ENCODE measurements at regions not wholly inside any gene's neighbourhood (a gene's known extent, or its start where the extent isn't known, plus 50 kb on each side); places are given as distances from the start of the nearest gene placed in this dataset.

DNA sequence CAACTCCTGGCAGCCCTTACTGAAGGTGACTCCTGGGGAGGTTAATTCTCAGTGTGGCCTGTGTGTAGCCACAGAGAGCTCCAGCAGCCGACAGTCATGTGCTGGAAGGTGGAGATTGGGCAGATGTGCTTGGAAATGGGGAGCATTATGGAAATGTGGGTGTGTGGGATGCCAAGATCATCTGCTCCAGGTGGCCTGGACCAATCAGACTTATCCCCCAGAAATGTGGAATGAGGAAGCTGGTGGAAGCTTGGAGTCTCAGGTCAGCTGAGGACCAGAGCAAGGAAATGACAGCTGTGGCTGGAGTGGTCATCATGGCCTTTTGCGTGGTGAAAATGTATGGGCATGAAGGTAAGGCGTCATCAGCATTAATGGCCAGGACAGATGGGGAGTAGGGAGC lies 234.0 kb downstream of the MIAT start:
- no peaks in the 10 kb centered on the region for H3K9me3 Mint-ChIP-seq
- no peaks in the 10 kb centered on the region for H3K36me3 Mint-ChIP-seq (ENCODE audit: low read depth)
- no peaks in the 10 kb centered on the region for H3K4me1 Mint-ChIP-seq (ENCODE audit: low read depth)
- H3K27ac Mint-ChIP-seq, result no peak overlapping the region
- intact Hi-C loops (cut with micrococcal nuclease), result no loop called here
- H3K4me3 Mint-ChIP-seq, result no peak overlapping the region
- H3K27me3 Mint-ChIP-seq, result peaks cover 20% of the 10 kb centered on the region

GRCh38 chr22:26892166-26893041 lies 235.0 kb downstream of the MIAT start:
- intact Hi-C loops (cut with micrococcal nuclease), result no loop called here
- H3K4me3 Mint-ChIP-seq, result no peak overlapping the region
- no peaks in the 10 kb centered on the region for H3K4me1 Mint-ChIP-seq (ENCODE audit: low read depth)
- H3K27ac Mint-ChIP-seq, result no peak overlapping the region
- no peaks in the 10 kb centered on the region for H3K9me3 Mint-ChIP-seq
- peaks cover 20% of the 10 kb centered on the region for H3K27me3 Mint-ChIP-seq
- no peaks in the 10 kb centered on the region for H3K36me3 Mint-ChIP-seq (ENCODE audit: low read depth)

- H3K27ac Mint-ChIP-seq, result no peak overlapping the region
Measured at GRCh38 chr22:26893173-26894110, 236.1 kb downstream of the MIAT start.

DNA sequence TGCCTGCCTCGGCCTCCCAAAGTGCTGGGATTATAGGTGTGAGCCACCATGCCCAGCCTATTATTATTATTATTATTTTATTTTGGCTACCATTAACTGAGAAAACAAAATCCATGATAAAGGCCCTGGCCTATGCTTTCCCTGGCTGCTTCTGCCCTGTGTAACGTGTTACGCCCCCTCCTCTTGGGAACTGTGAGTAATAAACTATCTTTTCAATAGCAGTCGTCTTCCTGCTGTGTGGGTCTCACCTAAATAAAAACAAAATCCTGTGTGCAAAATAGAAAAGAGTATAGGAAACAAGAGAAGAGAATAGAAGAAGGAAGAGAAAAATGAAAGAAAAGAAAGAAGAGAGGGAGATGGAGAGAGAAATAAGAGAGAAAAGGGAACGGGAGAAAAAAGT lies 237.0 kb downstream of the MIAT start:
- H3K9me3 Mint-ChIP-seq, result no peaks in the 10 kb centered on the region
- no peak overlapping the region for H3K27ac Mint-ChIP-seq
- H3K36me3 Mint-ChIP-seq (ENCODE audit: low read depth), result no peaks in the 10 kb centered on the region
- no peak overlapping the region for H3K4me3 Mint-ChIP-seq
- H3K4me1 Mint-ChIP-seq (ENCODE audit: low read depth), result no peaks in the 10 kb centered on the region
- intact Hi-C loops (cut with micrococcal nuclease), result no loop called here
- H3K27me3 Mint-ChIP-seq, result peaks cover 26% of the 10 kb centered on the region

More at GRCh38 chr22:26893173-26894110, 236.1 kb downstream of the MIAT start:
- H3K27me3 Mint-ChIP-seq, result peaks cover 24% of the 10 kb centered on the region
- H3K4me3 Mint-ChIP-seq, result no peak overlapping the region
- H3K4me1 Mint-ChIP-seq (ENCODE audit: low read depth), result no peaks in the 10 kb centered on the region
- H3K36me3 Mint-ChIP-seq (ENCODE audit: low read depth), result no peaks in the 10 kb centered on the region
- intact Hi-C loops (cut with micrococcal nuclease), result no loop called here
- no peaks in the 10 kb centered on the region for H3K9me3 Mint-ChIP-seq

DNA sequence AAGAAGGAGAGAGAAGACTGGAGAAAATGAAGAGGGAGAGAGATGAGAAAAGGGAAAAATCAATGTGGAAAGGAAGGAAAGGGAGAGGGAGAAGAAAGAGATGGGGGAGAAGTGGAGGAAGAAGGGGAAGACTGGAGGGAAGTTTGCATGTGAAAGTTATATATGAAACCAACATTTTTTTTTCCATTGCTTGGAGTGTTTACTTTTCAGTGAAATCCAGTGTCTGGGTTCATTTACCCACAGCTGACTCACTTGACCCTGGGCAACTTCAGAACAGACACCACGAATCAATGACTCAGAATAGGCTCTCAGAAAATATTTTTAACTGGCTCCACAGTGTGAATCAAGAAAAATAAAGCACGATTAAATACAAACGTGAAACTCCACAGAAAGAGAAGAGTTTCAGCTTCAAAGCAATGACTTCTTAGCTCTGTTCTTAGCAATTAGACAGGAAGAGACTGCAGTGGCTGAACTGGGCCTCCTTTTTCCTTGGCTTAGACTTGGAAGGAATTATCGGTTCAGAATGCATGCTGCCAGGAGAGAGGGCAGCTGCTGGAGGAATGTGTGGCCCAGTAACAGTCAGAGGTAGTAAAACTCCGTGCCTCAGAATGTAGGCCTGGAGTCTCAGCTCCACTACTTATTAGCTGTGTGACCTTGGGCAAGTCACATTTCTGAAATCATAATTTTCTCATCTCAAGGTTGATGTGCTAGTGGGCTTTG lies 237.5 kb downstream of the MIAT start:
- no peak overlapping the region for H3K27ac Mint-ChIP-seq
- H3K9me3 Mint-ChIP-seq, result no peaks in the 10 kb centered on the region
- peaks cover 24% of the 10 kb centered on the region for H3K27me3 Mint-ChIP-seq
- H3K36me3 Mint-ChIP-seq (ENCODE audit: low read depth), result no peaks in the 10 kb centered on the region
- no peak overlapping the region for H3K4me3 Mint-ChIP-seq
- intact Hi-C loops (cut with micrococcal nuclease), result no loop called here
- H3K4me1 Mint-ChIP-seq (ENCODE audit: low read depth), result no peaks in the 10 kb centered on the region

DNA sequence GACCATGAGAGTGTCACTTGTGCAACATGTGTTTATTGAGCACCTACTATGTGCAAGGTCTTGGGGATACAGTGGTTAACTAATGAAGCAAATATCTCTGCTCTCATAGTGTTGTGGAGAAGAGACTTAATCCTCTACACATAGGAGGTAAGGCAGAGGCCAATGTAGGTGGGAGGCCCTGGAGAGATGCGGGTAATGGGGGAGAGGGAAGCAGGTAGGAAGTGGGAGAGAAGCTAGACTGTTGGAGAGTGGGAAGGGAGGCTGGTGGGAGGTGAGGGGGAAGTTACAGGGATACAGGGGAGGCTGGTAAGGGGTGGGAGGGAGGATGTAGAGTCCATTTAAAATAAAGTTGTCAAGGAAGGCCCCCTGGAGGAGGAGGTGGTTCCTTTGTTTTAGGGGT lies 240.0 kb downstream of the MIAT start:
- Mint-ChIP-seq H3K4me3 (no peak overlapping the region), H3K27ac (no peak overlapping the region), H3K36me3 (ENCODE audit: low read depth) (no peaks in the 10 kb centered on the region), H3K27me3 (peaks cover 34% of the 10 kb centered on the region), H3K9me3 (no peaks in the 10 kb centered on the region), H3K4me1 (ENCODE audit: low read depth) (no peaks in the 10 kb centered on the region)
- intact Hi-C loops (cut with micrococcal nuclease), result no loop called here

DNA sequence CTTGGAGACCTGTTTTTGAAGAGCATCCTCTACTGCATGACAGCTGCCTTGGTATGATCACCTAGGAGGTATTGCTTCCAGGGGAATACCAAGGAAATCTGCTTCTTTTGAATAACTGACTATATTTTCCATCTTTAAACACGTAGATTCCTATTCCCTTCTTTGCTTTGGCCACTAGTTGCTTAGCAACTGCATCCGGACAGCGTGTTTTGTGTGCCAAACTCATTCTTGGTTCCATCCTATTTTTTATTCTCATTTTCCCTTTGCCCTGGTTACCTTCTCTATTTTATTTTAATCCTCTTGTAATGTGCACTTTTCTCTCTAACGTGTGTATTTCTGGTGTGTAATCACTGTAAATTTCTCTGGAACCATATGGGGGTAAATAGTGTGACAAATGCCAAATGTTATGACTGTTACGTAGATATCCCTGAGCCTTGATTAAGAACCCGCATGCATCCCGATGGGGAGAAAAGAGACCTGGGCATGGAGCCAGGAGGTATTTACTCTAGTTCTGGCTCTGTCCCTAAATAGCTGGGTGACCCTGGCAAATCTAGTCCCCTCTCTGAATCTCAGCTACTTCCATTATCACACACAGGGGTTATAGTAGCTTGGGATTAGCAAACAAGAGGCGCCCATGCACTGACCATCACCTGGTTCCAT lies 241.7 kb downstream of the MIAT start:
- intact Hi-C loops (cut with micrococcal nuclease), result no loop called here
- no peaks in the 10 kb centered on the region for H3K4me1 Mint-ChIP-seq (ENCODE audit: low read depth)
- H3K27me3 Mint-ChIP-seq, result peaks cover 36% of the 10 kb centered on the region
- H3K27ac Mint-ChIP-seq, result no peak overlapping the region
- no peaks in the 10 kb centered on the region for H3K9me3 Mint-ChIP-seq
- H3K36me3 Mint-ChIP-seq (ENCODE audit: low read depth), result no peaks in the 10 kb centered on the region
- no peak overlapping the region for H3K4me3 Mint-ChIP-seq

GRCh38 chr22:26900787-26901186 lies 243.4 kb downstream of the MIAT start:
- H3K4me1 Mint-ChIP-seq (ENCODE audit: low read depth), result no peaks in the 10 kb centered on the region
- H3K4me3 Mint-ChIP-seq, result no peak overlapping the region
- no peaks in the 10 kb centered on the region for H3K9me3 Mint-ChIP-seq
- H3K36me3 Mint-ChIP-seq (ENCODE audit: low read depth), result no peaks in the 10 kb centered on the region
- peaks cover 50% of the 10 kb centered on the region for H3K27me3 Mint-ChIP-seq
- intact Hi-C loops (cut with micrococcal nuclease), result no loop called here
- no peak overlapping the region for H3K27ac Mint-ChIP-seq

- Mint-ChIP-seq H3K36me3 (ENCODE audit: low read depth) (no peaks in the 10 kb centered on the region), H3K4me1 (ENCODE audit: low read depth) (no peaks in the 10 kb centered on the region), H3K27ac (no peak overlapping the region), H3K9me3 (no peaks in the 10 kb centered on the region), H3K4me3 (no peak overlapping the region), H3K27me3 (peaks cover 50% of the 10 kb centered on the region)
- intact Hi-C loops (cut with micrococcal nuclease), result no loop called here
Measured at GRCh38 chr22:26901198-26901816, 243.9 kb downstream of the MIAT start.

DNA sequence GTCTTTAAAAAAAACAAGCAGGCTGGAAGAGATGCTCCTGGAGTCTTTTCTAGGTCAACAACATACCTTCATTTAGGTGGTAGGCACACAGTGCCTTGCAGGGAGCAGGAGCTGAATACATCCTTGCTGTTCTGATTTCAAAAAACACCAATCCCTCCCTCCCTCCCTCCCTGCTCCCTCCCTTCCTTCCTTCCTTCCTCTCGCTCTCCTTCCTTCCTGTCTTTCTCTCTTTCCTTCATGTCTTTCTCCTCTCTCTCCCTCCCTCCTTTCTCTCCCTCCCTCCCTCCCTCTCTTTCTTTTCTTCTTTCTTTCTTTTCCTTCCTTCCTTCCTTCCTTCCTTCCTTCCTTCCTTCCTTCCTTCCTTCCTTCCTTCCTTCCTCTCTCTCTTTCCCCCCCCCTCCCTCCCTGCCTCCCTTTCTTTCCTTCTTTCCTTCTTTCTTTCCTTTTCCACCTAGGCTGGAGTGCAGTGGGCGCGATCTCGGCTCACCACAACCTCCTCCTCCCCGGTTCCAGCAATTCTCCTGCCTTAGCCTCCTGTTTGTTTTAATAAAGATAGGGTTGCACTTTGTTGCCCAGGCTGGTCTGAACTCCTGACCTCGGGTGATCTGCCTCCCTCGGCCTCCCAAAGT lies 245.1 kb downstream of the MIAT start:
- no peak overlapping the region for H3K4me3 Mint-ChIP-seq
- intact Hi-C loops (cut with micrococcal nuclease), result no loop called here
- H3K36me3 Mint-ChIP-seq (ENCODE audit: low read depth), result no peaks in the 10 kb centered on the region
- H3K4me1 Mint-ChIP-seq (ENCODE audit: low read depth), result no peaks in the 10 kb centered on the region
- no peaks in the 10 kb centered on the region for H3K9me3 Mint-ChIP-seq
- peaks cover 53% of the 10 kb centered on the region for H3K27me3 Mint-ChIP-seq
- H3K27ac Mint-ChIP-seq, result no peak overlapping the region

DNA sequence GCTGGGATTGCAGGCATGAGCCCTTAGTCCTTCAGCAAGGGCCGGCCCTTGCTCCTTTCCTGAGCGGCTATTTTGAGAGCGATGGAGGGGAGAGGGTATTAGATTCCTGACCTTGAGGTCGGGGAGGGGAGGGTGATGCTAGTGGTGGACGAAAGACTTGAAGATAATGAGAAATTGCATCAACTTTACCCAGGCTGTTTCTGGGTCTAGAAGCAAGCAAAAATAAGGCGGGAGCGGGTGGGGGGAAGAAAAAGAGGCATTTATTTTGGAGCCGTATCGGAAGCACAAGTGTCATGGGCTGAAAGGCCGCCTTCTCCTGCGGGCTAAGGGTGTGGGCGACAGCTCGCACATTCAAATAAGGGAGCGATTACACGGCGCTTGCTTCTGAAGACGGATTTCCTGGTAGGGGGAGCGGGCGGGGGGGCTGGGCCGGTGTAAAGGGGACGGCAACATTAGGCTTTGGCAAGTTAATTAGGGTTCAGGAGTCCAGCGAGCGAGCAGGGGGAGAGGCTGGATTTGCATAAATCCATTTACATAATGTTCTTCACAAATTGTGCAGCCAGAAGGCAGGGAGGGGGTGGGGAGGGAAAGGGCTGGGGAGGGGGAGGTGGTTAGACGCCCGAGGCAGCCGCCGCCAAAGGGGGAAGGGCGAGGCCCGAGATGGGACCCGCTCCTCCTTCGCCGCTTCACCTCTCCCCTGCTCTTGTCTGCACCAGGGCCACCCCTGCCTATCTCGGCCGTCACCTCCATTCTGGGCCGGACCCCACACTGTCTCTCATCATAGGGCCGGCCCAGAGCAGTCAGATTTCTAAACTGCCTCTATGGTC lies 245.9 kb downstream of the MIAT start:
- Mint-ChIP-seq H3K4me1 (ENCODE audit: low read depth) (no peaks in the 10 kb centered on the region), H3K4me3 (no peak overlapping the region), H3K9me3 (no peaks in the 10 kb centered on the region), H3K36me3 (ENCODE audit: low read depth) (no peaks in the 10 kb centered on the region), H3K27me3 (peaks cover 51% of the 10 kb centered on the region), H3K27ac (no peak overlapping the region)
- intact Hi-C loops (cut with micrococcal nuclease), result no loop called here

DNA sequence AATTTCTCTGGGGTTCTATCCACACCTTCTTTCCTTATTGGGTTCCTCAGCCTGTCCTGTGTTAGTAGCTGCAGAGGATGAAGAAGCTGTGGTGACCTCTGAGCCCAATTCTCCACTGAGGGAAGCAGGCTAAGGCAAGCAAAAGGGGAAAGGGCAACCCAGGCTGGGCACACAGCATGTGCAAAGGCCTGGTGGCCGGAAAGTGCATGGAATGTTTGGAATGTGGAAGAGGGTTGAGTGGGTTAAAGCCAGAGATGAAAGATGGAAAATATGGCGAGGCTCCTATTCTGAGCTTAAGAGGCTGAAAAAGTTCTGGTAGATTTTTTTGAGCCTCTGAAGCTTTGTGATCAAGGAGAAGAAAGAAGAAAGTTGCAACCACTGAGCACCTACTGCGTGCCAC lies 247.1 kb downstream of the MIAT start:
- Mint-ChIP-seq H3K27me3 (peaks cover 52% of the 10 kb centered on the region), H3K4me1 (ENCODE audit: low read depth) (no peaks in the 10 kb centered on the region), H3K9me3 (no peaks in the 10 kb centered on the region), H3K27ac (no peak overlapping the region), H3K36me3 (ENCODE audit: low read depth) (no peaks in the 10 kb centered on the region), H3K4me3 (no peak overlapping the region)
- intact Hi-C loops (cut with micrococcal nuclease), result no loop called here

All from dendritic cell treated with granulocyte-macrophage colony-stimulating factor and Interleukin-4, amounts not matched to agents 40 ng/mL and 50 ng/mL, for 4 days (primary cell).